ENCODE measurements at regions not wholly inside any gene's neighbourhood (a gene's known extent, or its start where the extent isn't known, plus 50 kb on each side); places are given as distances from the start of the nearest gene placed in this dataset.

DNA sequence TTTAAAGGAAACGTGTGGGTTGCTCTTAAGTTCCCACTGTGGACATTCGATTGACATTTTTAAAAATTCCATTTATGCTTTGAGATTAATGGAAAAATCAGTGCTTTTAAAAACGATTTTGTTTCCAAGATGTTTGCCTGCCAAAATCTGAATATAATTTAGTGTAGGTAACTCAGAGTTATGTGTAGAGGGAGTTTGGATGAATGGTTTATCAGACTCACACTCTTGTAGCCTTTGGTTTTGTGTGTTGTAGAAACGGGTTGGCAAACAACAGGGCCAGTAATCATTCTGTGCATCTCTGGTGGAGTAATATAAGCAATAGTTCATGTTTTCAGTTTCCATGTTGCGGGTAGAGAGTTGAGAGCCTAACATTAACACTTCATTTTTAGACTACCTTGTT, 140.6 kb downstream of the RPS12 start:
- H3K4me2 ChIP-seq (ENCODE audit: insufficient read depth, low read length) = no peak overlapping the region
- H3K27me3 ChIP-seq (ENCODE audit: control insufficient read depth in 2 of 2, insufficient read depth in 2 of 2, low read length in 2 of 2) = peaks cover 0 to 9% of the 10 kb centered on the region in 2 experiments
- CTCF ChIA-PET = no interaction called here
- POLR2A ChIA-PET = no interaction called here
- no TSS peak for BruUV-seq (replicated peaks)
- H3K4me3 ChIP-seq (replicated peaks in 1 of 3; ENCODE audit: insufficient read depth in 1 of 3, low read depth in 1 of 3, low read length in 3 of 3) = no peak overlapping the region
- no peaks in the 10 kb centered on the region for H3K9me1 ChIP-seq (replicated peaks; ENCODE audit: control insufficient read depth, extremely low read depth, insufficient read depth, low read length)
- no peaks in the 10 kb centered on the region for H3K36me3 ChIP-seq (ENCODE audit: control insufficient read depth in 2 of 2, extremely low read depth in 1 of 2, insufficient read depth in 2 of 2, low read length in 2 of 2)
- no peak for TF ChIP-seq FOS (IDR thresholded peaks at IDR 0.05; ENCODE audit: borderline replicate concordance, insufficient read depth, low read length)
- no peak for TF ChIP-seq POLR2A (IDR thresholded peaks at IDR 0.05; ENCODE audit: low read depth, low read length)
- TF ChIP-seq POLR2AphosphoS5 (IDR thresholded peaks at IDR 0.05; ENCODE audit: insufficient read depth, low read depth, low read length) = no peak
- TF ChIP-seq EZH2 (IDR thresholded peaks at IDR 0.05; ENCODE audit: borderline replicate concordance, low read depth, low read length, severe bottlenecking) = no peak
- no peak for TF ChIP-seq MYC (IDR thresholded peaks at IDR 0.05; ENCODE audit: low read depth, low read length)
- TF ChIP-seq, protein P1, sequence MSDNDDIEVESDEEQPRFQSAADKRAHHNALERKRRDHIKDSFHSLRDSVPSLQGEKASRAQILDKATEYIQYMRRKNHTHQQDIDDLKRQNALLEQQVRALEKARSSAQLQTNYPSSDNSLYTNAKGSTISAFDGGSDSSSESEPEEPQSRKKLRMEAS (IDR thresholded peaks at IDR 0.05; ENCODE audit: insufficient read depth, insufficient read length) = no peak
- TF ChIP-seq, protein P2, sequence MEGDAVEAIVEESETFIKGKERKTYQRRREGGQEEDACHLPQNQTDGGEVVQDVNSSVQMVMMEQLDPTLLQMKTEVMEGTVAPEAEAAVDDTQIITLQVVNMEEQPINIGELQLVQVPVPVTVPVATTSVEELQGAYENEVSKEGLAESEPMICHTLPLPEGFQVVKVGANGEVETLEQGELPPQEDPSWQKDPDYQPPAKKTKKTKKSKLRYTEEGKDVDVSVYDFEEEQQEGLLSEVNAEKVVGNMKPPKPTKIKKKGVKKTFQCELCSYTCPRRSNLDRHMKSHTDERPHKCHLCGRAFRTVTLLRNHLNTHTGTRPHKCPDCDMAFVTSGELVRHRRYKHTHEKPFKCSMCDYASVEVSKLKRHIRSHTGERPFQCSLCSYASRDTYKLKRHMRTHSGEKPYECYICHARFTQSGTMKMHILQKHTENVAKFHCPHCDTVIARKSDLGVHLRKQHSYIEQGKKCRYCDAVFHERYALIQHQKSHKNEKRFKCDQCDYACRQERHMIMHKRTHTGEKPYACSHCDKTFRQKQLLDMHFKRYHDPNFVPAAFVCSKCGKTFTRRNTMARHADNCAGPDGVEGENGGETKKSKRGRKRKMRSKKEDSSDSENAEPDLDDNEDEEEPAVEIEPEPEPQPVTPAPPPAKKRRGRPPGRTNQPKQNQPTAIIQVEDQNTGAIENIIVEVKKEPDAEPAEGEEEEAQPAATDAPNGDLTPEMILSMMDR (IDR thresholded peaks at IDR 0.05; ENCODE audit: extremely low read depth in 1 of 2, insufficient read depth in 1 of 2, low read depth in 1 of 2, low read length in 2 of 2) = no peak
- TF ChIP-seq JUN (IDR thresholded peaks at IDR 0.05; ENCODE audit: borderline replicate concordance, insufficient read depth, insufficient read length, low read depth) = no peak
- TF ChIP-seq GATA2 (IDR thresholded peaks at IDR 0.05; ENCODE audit: insufficient read depth, insufficient read length, low read depth, low read length) = no peak
- no peak for DNase-seq (ENCODE audit: low read depth, low spot score)
- no peaks in the 10 kb centered on the region for H4K20me1 ChIP-seq (replicated peaks; ENCODE audit: control insufficient read depth, extremely low read depth, insufficient read depth, low read length)
- no peak for FAIRE-seq
- dilution Hi-C loops (cut with MboI; ENCODE audit: extremely low pct_ligation_motif_present, low sequenced_read_pairs) (no loop called here), intact Hi-C loops (cut with micrococcal nuclease) (no loop called here)
- no peaks in the 10 kb centered on the region for H3K79me2 ChIP-seq (ENCODE audit: control insufficient read depth, insufficient read depth, low read length)
- H3K4me1 ChIP-seq (ENCODE audit: control insufficient read depth, extremely low read depth, insufficient read depth, low read length) = no peaks in the 10 kb centered on the region
- H3K9me3 ChIP-seq (replicated peaks; ENCODE audit: control insufficient read depth, insufficient read depth, low read length) = no peaks in the 10 kb centered on the region
- no peak overlapping the region for H3K9ac ChIP-seq (replicated peaks; ENCODE audit: extremely low read depth, insufficient read depth, low read length)
- H3K27ac ChIP-seq (ENCODE audit: insufficient read depth, low read depth, low read length) = no peak overlapping the region
- no peak overlapping the region for H2AFZ ChIP-seq (ENCODE audit: low read depth, low read length)

Measured in endothelial cell of umbilical vein (primary cell).